Muscle layer of duodenum (tissue), 2 donors: ENCODE measurements at regions not wholly inside any gene's neighbourhood (a gene's known extent, or its start where the extent isn't known, plus 50 kb on each side); places are given as distances from the start of the nearest gene placed in this dataset.
"Not testable (repeated sequence)": the region's sequence is repeated elsewhere in the genome, so short reads cannot be mapped to it uniquely, and the experiment has no call there.

Source experiments
- H3K27ac ChIP-seq: one replicate; pipeline ENCODE4 v1.7.0; 2013; ENCODE audit warnings: mild to moderate bottlenecking, low read length
- H3K27me3 ChIP-seq: one replicate; pipeline ENCODE4 v1.7.0; 2013; ENCODE audit warnings: low read depth, mild to moderate bottlenecking, control low read depth, low read length
- H3K36me3 ChIP-seq, 2 donors: one replicate each; pipeline ENCODE4 v1.7.0; 2013; ENCODE audit warnings: low read length in 2 of 2, control low read depth in 1 of 2, mild to moderate bottlenecking in 1 of 2; ENCODE audit not compliant: insufficient read depth in 2 of 2, control insufficient read depth in 1 of 2
- H3K4me1 ChIP-seq, 2 donors: one replicate each; pipeline ENCODE4 v1.7.0; 2013; ENCODE audit warnings: low read length in 2 of 2, mild to moderate bottlenecking in 2 of 2, control low read depth in 1 of 2, moderate library complexity in 1 of 2; ENCODE audit not compliant: insufficient read depth in 2 of 2, control insufficient read depth in 1 of 2
- H3K4me3 ChIP-seq, 2 donors: one replicate each; pipeline ENCODE4 v1.7.0; 2013; ENCODE audit warnings: low read length in 2 of 2, low read depth in 1 of 2, mild to moderate bottlenecking in 1 of 2
- H3K9me3 ChIP-seq, 2 donors: one replicate each; pipeline ENCODE4 v1.7.0; 2013; ENCODE audit warnings: low read length in 2 of 2, control low read depth in 1 of 2, mild to moderate bottlenecking in 1 of 2; ENCODE audit not compliant: control insufficient read depth in 1 of 2
- donor health status: healthy.

DNA sequence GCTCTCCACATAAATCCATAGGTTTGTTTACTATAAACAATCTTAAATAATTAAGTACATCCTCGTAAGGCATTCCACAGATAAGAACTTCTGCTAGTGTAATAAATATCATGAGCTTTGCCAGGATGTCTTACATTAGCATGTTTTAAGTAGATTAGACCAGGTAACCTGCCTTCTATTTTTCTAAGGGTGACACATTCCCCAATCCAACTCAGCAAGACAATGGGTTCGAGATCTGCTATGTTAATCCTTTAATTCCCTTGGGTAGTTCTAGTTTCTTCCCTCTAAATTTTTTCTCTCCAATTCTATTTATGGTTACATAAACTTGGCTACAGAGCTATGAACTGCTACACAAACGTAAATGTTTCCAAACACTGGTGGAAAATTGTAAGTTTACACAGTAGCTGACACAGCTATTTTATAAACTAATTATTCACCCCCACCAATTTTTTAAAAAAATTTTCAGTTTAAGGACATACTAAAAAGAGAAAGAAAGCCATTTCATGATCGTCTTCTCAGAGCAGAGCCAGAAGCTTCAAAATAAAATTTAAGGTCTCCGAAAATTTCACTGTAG is 386.5 kb upstream of the SLC39A10 start:
- no peaks in the 10 kb centered on the region for H3K27me3 ChIP-seq
- no peaks in the 10 kb centered on the region for H3K4me1 ChIP-seq
- no peaks in the 10 kb centered on the region for H3K36me3 ChIP-seq
- no peak overlapping the region for H3K4me3 ChIP-seq
- H3K9me3 ChIP-seq = peaks cover 0 to 4% of the 10 kb centered on the region in 2 donors
- H3K27ac ChIP-seq = no peak overlapping the region

DNA sequence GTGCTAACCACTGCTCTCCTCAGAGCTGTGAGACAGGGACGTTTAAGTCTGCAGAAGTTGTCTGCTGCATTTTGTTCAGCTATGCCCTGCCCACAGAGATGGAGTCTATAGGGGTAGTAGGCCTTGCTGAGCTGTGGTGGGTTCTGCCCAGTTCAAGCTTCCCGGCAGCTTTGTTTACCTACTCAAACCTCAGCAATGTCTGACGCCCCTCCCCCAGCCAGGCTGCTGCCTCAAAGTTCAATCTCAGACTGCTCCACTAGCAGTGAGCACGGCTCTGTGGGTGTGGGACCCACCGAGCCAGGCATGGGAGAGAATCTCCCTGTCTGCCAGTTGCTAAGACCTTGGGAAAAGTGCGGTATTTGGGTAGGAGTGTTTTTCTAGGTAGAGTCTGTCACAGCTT is 387.8 kb upstream of the SLC39A10 start:
- H3K36me3 ChIP-seq = no peaks in the 10 kb centered on the region
- H3K4me1 ChIP-seq = no peaks in the 10 kb centered on the region
- no peak overlapping the region for H3K4me3 ChIP-seq
- H3K27ac ChIP-seq = no peak overlapping the region
- H3K9me3 ChIP-seq = peaks cover 0 to 4% of the 10 kb centered on the region in 2 donors
- no peaks in the 10 kb centered on the region for H3K27me3 ChIP-seq

DNA sequence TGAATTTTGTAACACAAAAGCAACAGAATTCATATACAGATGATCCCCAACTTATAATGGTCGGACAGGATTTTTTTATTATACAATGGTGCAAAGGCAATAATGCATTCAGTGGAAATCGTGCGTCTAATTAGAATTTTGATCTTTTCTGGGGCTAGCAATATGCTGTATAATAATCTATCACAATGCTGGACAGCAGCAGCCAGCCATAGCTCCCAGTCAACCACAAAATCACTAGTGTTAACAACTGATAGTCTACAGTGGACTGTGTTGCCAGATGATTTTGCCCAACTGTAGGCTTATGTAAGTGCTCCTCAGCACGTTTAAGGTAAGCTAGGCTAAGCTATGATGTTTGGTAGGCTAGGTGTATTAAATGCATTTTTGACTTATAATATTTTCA is 399.0 kb upstream of the SLC39A10 start:
- H3K36me3 ChIP-seq = no peaks in the 10 kb centered on the region

DNA sequence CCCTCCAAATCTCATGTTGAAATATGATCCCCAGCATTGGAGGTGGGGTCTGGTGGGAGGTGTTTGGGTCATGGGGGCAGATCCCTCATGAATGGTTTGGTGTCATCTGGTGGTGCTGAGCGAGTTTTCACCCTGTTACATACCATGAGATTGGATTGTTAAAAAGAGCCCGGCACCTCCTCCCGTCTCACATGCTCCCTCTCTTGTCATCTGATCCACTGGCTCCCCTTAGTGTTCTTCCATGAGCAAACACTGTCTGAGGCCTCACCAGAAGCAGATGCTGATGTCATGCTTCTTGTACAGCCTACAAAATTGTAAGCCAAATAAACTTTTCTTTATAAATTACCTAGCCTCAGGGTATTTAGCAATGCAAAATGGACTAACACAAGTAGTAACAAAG is 405.0 kb upstream of the SLC39A10 start:
- Histone ChIP-seq H3K27ac (no peak overlapping the region), H3K36me3 (no peaks in the 10 kb centered on the region), H3K27me3 (no peaks in the 10 kb centered on the region), H3K4me3 (no peak overlapping the region), H3K4me1 (no peaks in the 10 kb centered on the region), H3K9me3 (peaks cover 0 to 3% of the 10 kb centered on the region in 2 donors)

More for the DNA sequence above, 399.0 kb upstream of the SLC39A10 start:
- Histone ChIP-seq H3K9me3 (no peaks in the 10 kb centered on the region), H3K27me3 (no peaks in the 10 kb centered on the region), H3K4me1 (no peaks in the 10 kb centered on the region), H3K27ac (no peak overlapping the region), H3K4me3 (no peak overlapping the region)

DNA sequence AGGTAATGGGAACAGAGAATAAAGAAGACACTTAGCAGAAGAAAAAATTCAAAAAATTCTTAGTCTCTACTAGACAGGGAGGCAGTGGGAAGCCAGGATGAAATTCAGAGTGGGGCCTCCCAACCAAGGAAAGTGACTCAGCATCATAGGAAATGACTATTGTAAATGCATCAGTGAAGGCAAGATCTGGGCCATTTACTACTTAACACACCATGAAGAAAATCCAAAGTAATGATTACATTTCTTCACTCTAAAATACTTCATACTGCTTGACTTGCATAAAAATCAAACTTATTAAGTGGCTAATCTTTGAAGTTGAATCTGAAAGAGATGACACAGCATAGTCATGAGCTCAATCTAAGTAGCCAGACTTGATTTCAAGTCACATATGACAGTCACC is 405.8 kb upstream of the SLC39A10 start:
- no peaks in the 10 kb centered on the region for H3K36me3 ChIP-seq
- H3K27me3 ChIP-seq = no peaks in the 10 kb centered on the region
- peaks cover 0 to 3% of the 10 kb centered on the region in 2 donors for H3K9me3 ChIP-seq
- H3K4me3 ChIP-seq = no peak overlapping the region
- H3K27ac ChIP-seq = no peak overlapping the region
- no peaks in the 10 kb centered on the region for H3K4me1 ChIP-seq

DNA sequence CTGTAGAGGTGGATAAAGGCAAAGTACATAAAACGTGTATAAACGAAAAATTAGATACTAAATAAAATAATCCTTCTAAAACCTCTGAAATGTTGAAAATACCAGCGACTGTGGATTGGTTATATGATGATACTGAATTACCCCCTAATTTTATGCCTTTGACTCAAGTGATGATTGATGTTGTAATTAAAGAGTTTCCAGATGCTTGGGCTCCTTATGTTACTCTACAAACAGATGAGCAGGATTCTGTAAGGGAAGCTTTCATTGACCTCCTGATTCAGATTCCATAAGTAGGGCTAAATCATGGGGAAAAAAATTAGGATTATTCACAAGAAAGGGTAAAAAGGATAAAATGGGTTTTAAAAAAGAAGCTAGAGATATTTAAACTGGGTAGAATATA is 418.2 kb upstream of the SLC39A10 start:
- Histone ChIP-seq H3K4me1 (no peaks in the 10 kb centered on the region), H3K27me3 (no peaks in the 10 kb centered on the region), H3K36me3 (no peaks in the 10 kb centered on the region), H3K4me3 (no peak overlapping the region), H3K9me3 (no peaks in the 10 kb centered on the region), H3K27ac (no peak overlapping the region)

DNA sequence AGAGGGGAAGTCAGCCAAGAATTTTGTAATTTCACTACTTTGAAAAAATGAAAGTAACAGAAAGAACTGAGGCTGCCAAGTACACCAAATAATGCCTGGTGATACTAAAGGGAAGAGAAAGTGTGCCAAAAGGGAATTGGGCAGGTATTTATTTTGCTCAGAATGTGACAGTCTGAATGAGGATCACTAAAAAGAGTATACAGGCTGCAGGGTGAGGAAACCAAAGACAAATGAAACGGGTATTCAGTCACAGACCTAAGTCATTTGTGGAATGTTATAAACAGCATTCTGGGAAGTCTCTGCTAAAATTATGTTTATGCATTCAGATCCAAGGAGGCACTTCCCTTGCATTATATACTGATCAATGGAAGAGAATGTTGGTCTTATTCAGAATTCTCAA is 418.6 kb upstream of the SLC39A10 start:
- Histone ChIP-seq H3K4me3 (no peak overlapping the region), H3K27me3 (no peaks in the 10 kb centered on the region), H3K36me3 (no peaks in the 10 kb centered on the region), H3K4me1 (no peaks in the 10 kb centered on the region), H3K9me3 (no peaks in the 10 kb centered on the region), H3K27ac (no peak overlapping the region)

DNA sequence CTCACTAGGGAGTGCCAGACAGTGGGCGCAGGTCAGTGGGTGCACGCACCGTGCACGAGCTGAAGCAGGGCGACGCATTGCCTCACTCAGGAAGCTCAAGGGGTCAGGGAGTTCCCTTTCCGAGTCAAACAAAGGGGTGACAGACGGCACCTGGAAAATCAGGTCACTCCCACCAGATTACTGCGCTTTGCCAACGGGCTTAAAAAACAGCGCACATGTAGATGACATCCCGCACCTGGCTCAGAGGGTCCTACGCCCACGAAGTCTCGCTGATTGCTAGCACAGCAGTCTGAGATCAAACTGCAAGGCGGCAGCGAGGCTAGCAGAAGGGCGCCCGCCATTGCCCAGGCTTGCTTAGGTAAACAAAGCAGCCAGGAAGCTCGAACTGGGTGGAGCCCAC is 428.5 kb upstream of the SLC39A10 start:
- H3K9me3 ChIP-seq, H3K4me1 ChIP-seq, H3K4me3 ChIP-seq, H3K27ac ChIP-seq, H3K27me3 ChIP-seq, H3K36me3 ChIP-seq: not testable (repeated sequence)

DNA sequence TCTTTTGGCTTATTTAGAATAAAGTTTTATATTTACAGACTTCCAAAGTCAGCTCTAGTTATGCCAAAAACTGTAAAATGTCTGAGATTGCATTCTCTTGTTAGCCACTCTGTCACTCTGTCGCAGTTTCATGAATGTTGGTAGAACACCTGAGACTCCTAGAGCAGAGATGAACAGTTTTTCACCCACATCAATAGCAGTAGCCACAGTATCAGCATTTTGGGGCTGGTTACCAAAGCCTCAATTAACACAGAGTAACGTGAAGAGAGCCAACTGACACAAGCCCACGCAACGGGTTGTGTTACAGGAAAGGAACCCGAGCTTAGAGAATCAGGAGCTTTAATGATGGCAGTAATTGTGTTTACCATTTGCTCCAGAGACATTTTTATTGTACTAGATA is 443.0 kb upstream of the SLC39A10 start:
- Histone ChIP-seq H3K27me3 (no peaks in the 10 kb centered on the region), H3K4me3 (no peak overlapping the region), H3K4me1 (no peaks in the 10 kb centered on the region), H3K9me3 (no peaks in the 10 kb centered on the region), H3K27ac (no peak overlapping the region), H3K36me3 (no peaks in the 10 kb centered on the region)

DNA sequence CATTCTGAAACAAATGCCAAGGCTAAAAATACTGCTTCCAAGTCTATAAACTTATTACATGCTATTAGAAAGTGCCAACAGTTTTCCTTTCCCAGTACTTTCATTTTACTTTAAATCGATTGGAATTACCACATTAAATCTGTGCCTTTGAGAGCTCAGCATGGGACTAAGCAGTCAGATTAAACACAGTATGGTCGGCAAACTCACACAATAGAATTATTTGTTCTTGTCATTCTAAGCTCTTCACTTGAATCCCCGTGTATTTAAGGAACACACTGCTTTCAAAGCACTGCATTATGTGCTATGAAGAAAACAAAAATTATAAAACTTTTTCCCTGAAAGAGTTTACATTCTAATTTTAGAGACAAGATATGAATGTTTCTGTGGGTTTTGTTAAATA is 444.4 kb upstream of the SLC39A10 start:
- no peaks in the 10 kb centered on the region for H3K9me3 ChIP-seq
- H3K36me3 ChIP-seq = no peaks in the 10 kb centered on the region
- H3K4me1 ChIP-seq = no peaks in the 10 kb centered on the region
- no peak overlapping the region for H3K27ac ChIP-seq
- no peaks in the 10 kb centered on the region for H3K27me3 ChIP-seq
- H3K4me3 ChIP-seq = no peak overlapping the region

DNA sequence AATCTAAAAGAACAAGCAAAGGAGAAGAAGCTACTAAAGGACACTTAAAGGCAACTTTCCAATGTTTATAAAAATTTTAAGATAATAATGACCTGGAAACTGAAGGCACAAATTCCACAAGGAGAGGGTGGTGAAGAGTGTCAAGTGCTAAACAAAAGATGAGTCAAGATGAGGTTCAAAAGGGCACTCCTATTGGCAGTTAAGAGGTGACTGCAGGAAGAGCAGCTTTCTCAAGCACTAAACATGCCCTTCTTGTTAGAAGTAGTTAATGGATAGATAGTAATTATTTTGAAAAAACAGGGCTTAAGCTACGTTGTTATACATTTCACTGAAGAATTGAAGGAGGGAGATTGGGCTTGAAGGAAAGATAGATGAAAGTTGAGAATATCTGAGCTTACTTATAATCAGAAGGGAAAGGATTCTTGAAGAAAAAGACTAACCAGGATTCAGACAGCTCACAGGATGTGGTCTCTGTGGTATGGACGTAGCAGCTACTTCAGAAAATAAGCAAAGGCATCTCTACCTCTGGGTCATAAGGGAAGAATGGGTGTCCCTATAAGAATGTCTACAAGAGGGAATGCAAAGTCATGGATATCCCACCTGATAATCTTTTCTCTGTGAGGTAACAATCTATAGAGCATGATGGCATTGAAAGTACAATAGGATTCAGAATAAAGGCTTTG is 454.7 kb upstream of the SLC39A10 start:
- no peaks in the 10 kb centered on the region for H3K36me3 ChIP-seq
- H3K4me3 ChIP-seq = no peak overlapping the region
- no peak overlapping the region for H3K27ac ChIP-seq
- no peaks in the 10 kb centered on the region for H3K9me3 ChIP-seq
- H3K27me3 ChIP-seq = no peaks in the 10 kb centered on the region
- H3K4me1 ChIP-seq = no peaks in the 10 kb centered on the region

DNA sequence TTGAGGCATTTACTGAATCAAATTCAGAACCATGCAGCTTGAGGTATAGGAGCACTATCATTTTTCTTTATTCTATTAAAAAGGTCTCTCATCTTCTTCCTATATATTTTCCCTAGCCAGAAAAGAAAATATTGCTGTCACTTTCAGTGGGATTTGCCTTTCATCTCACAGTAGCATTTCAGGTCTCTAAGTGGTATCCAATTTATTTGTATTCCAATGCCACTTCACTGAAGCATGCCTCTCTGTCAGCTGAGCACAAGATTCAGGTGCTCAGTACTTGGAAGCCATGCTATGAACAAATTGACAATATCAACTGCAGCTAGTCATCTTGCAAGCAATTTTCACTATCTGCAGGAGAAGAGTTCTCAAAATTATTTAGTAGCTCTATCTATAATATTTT is 457.2 kb upstream of the SLC39A10 start:
- Histone ChIP-seq H3K4me1 (no peaks in the 10 kb centered on the region), H3K4me3 (no peak overlapping the region), H3K36me3 (no peaks in the 10 kb centered on the region), H3K27me3 (no peaks in the 10 kb centered on the region), H3K9me3 (no peaks in the 10 kb centered on the region), H3K27ac (no peak overlapping the region)
